AG09319 (cell line): ENCODE measurements at regions not wholly inside any gene's neighbourhood (a gene's known extent, or its start where the extent isn't known, plus 50 kb on each side); places are given as distances from the start of the nearest gene placed in this dataset.
A peak's percentile ranks its signal among the peaks of the same experiment; 100 is the strongest.

ENCODE experiments used
- DNase-seq: peaks from one replicate; pipeline ENCODE4 v3.0.0-alpha.2; 2010; ENCODE audit warnings: low read depth; ENCODE audit errors: extremely low read depth
- CTCF ChIP-seq: IDR thresholded peaks from 2 replicates; pipeline ENCODE4 v1.5.1; 2011; ENCODE audit warnings: low read depth, mild to moderate bottlenecking, inconsistent platforms, low read length, moderate library complexity

GRCh38 chr17:72390675-72391508 lies 270.1 kb downstream of the SOX9 start:
- no peak for DNase-seq
- no peak for TF ChIP-seq CTCF

DNA sequence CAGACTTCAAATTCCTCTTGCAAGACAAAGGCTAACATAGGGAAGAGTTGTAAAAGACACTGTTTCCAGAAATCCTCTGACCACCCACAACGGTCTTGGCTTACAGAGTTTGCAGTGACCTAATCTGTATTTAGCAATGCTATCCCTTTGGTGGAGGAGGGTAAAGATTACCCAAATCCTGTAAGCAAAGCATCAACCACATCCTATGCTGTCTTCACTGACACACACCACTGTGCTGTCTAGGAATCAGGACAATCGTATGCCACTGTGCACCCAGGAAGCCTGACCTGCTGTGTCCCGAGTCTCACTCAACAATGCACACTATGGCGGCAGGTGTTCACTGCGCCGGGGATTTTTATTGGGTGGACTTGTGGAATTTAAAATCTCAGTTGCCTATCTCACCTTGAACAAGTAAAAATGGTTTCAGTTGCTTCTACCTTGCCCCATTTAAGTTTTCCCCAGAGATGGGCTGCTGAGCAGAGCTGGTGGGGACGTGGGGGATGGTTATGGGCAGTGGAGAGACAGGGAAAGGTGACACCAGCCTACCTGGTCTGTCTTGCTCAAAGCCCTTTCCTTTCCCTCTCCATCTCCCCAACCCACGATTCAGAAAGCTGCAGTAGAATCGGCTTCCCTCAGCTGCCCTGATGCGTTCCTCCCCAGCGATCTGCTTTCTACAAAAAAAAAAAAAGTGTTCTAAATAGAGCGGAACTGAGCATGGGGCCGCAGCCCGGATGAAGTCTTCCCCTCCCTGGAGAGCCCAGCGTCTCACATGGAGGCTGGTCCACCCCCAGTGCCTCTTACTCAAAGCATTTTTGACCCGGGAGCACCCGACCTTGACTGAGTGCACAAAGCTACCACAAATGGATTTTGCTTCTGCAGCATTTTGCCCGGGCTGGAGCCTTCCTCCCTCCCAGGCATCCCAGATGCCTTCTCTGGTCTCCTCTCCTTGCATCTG lies 271.5 kb downstream of the SOX9 start:
- peak; percentile 46 for DNase-seq
- TF ChIP-seq CTCF = no peak

GRCh38 chr17:72393553-72393952 lies 272.7 kb downstream of the SOX9 start:
- DNase-seq = no peak
- TF ChIP-seq CTCF = no peak

- TF ChIP-seq CTCF = no peak
- no peak for DNase-seq
These were observed 273.7 kb downstream of the SOX9 start for GRCh38 chr17:72394531-72394930.

- no peak for TF ChIP-seq CTCF
- no peak for DNase-seq
These were observed 275.3 kb downstream of the SOX9 start for GRCh38 chr17:72396121-72396520.

GRCh38 chr17:72397223-72397667 lies 276.4 kb downstream of the SOX9 start:
- TF ChIP-seq CTCF = no peak
- DNase-seq = no peak

- DNase-seq = no peak
- TF ChIP-seq CTCF = no peak
These were observed 276.9 kb downstream of the SOX9 start for GRCh38 chr17:72397687-72398086.
